H9 (cell line): ENCODE measurements at regions not wholly inside any gene's neighbourhood (a gene's known extent, or its start where the extent isn't known, plus 50 kb on each side); places are given as distances from the start of the nearest gene placed in this dataset.
A peak's percentile ranks its signal among the peaks of the same experiment; 100 is the strongest.

Source experiments
- DNase-seq: peaks from one replicate; pipeline ENCODE4 v3.0.0-alpha.2; 2017
- H2AFZ ChIP-seq: one replicate; pipeline ENCODE4 v1.6.1; 2013; ENCODE audit warnings: mild to moderate bottlenecking, low read length, control low read depth, moderate library complexity
- H2AK5ac ChIP-seq: 2 replicates; pipeline ENCODE4 v1.6.1; 2013; ENCODE audit warnings: low read length, control low read depth, mixed read lengths; ENCODE audit not compliant: insufficient read length
- H2BK120ac ChIP-seq: one replicate; pipeline ENCODE4 v1.6.1; 2013; ENCODE audit warnings: low read depth, mild to moderate bottlenecking, low read length, control low read depth, inconsistent platforms; ENCODE audit not compliant: poor library complexity, severe bottlenecking
- H2BK12ac ChIP-seq: 2 replicates; pipeline ENCODE4 v1.6.1; 2013; ENCODE audit warnings: low read length, control low read depth, mixed read lengths, low read depth; ENCODE audit not compliant: insufficient read length
- H2BK15ac ChIP-seq: 2 replicates; pipeline ENCODE4 v1.6.1; 2013; ENCODE audit warnings: low read depth, low read length, control low read depth
- H2BK20ac ChIP-seq: one replicate; pipeline ENCODE4 v1.6.1; 2013; ENCODE audit warnings: low read depth, mild to moderate bottlenecking, low read length, control low read depth, inconsistent platforms; ENCODE audit not compliant: poor library complexity, severe bottlenecking
- H2BK5ac ChIP-seq: 2 replicates; pipeline ENCODE4 v1.6.1; 2013; ENCODE audit warnings: low read length, control low read depth, mixed read lengths; ENCODE audit not compliant: insufficient read length
- H3K14ac ChIP-seq: 2 replicates; pipeline ENCODE4 v1.6.1; 2013; ENCODE audit warnings: low read length, control low read depth; ENCODE audit not compliant: insufficient read depth
- H3K18ac ChIP-seq: 2 replicates; pipeline ENCODE4 v1.6.1; 2013; ENCODE audit warnings: low read depth, mild to moderate bottlenecking, mixed read lengths, low read length, control low read depth; ENCODE audit not compliant: insufficient read length
- H3K23ac ChIP-seq: 2 replicates; pipeline ENCODE4 v1.6.1; 2013; ENCODE audit warnings: low read length, control low read depth, mixed read lengths, low read depth; ENCODE audit not compliant: insufficient read length
- H3K23me2 ChIP-seq: 2 replicates; pipeline ENCODE4 v1.6.1; 2013; ENCODE audit warnings: low read depth, mild to moderate bottlenecking, mixed read lengths, low read length, control low read depth; ENCODE audit not compliant: insufficient read length, poor library complexity, severe bottlenecking
- H3K27ac ChIP-seq: 2 replicates; pipeline ENCODE4 v1.5.1; 2013; ENCODE audit warnings: low read length, control low read depth, mixed read lengths, low read depth; ENCODE audit not compliant: insufficient read length
- H3K27me3 ChIP-seq: 2 replicates; pipeline ENCODE4 v1.6.1; 2013; ENCODE audit warnings: low read length, control low read depth, inconsistent platforms; ENCODE audit not compliant: insufficient read depth
- H3K4ac ChIP-seq: 2 replicates; pipeline ENCODE4 v1.6.1; 2013; ENCODE audit warnings: low read depth, mild to moderate bottlenecking, control low read depth, inconsistent platforms, low read length, moderate library complexity
- H3K4me1 ChIP-seq: 2 replicates; pipeline ENCODE4 v1.6.1; 2013; ENCODE audit warnings: low read length, control low read depth, inconsistent platforms; ENCODE audit not compliant: insufficient read depth
- H3K4me2 ChIP-seq: 2 replicates; pipeline ENCODE4 v1.6.1; 2013; ENCODE audit warnings: low read length, control low read depth, mixed read lengths; ENCODE audit not compliant: insufficient read length, insufficient read depth
- H3K56ac ChIP-seq: 2 replicates; pipeline ENCODE4 v1.6.1; 2013; ENCODE audit warnings: low read depth, mild to moderate bottlenecking, mixed read lengths, low read length, control low read depth; ENCODE audit not compliant: insufficient read length
- H3K79me1 ChIP-seq: 2 replicates; pipeline ENCODE4 v1.6.1; 2013; ENCODE audit warnings: low read depth, mild to moderate bottlenecking, moderate library complexity, low read length, control low read depth, inconsistent platforms; ENCODE audit not compliant: insufficient read depth, poor library complexity, severe bottlenecking
- H3K79me2 ChIP-seq: 2 replicates; pipeline ENCODE4 v1.6.1; 2013; ENCODE audit warnings: low read length, control low read depth, inconsistent platforms; ENCODE audit not compliant: insufficient read depth
- H3K9ac ChIP-seq: 2 replicates; pipeline ENCODE4 v1.6.1; 2013; ENCODE audit warnings: low read length, control low read depth, mixed read lengths; ENCODE audit not compliant: insufficient read length; ENCODE audit errors: extremely low read depth
- H3K9me3 ChIP-seq: one replicate; pipeline ENCODE4 v1.6.1; 2013; ENCODE audit warnings: low read depth, low read length, inconsistent platforms; ENCODE audit not compliant: control insufficient read depth
- H3T11ph ChIP-seq: one replicate; pipeline ENCODE4 v1.6.1; 2013; ENCODE audit warnings: mild to moderate bottlenecking, low read length, control low read depth, inconsistent platforms
- H4K20me1 ChIP-seq: one replicate; pipeline ENCODE4 v1.6.1; 2013; ENCODE audit not compliant: control insufficient read depth, insufficient read length, insufficient read depth
- H4K5ac ChIP-seq: 2 replicates; pipeline ENCODE4 v1.6.1; 2013; ENCODE audit warnings: low read depth, mild to moderate bottlenecking, mixed read lengths, low read length, control low read depth; ENCODE audit not compliant: insufficient read length
- H4K8ac ChIP-seq: replicated peaks from 2 replicates; pipeline ENCODE4 v1.6.1; 2013; ENCODE audit warnings: low read length, control low read depth, mixed read lengths, low read depth; ENCODE audit not compliant: insufficient read length
- H4K91ac ChIP-seq: 2 replicates; pipeline ENCODE4 v1.6.1; 2013; ENCODE audit warnings: low read depth, mild to moderate bottlenecking, moderate library complexity, mixed read lengths, low read length, control low read depth; ENCODE audit not compliant: insufficient read length
- H3K27ac Mint-ChIP-seq, 3 experiments: 2 replicates in 2 of 3; 3 replicates in 1 of 3; pipeline ENCODE4 v1.8.0; 2020 to 2021; ENCODE audit warnings: mixed read lengths in 3 of 3, mild to moderate bottlenecking in 1 of 3, moderate library complexity in 1 of 3
- H3K27me3 Mint-ChIP-seq: 2 replicates; pipeline ENCODE4 v1.8.0; 2021; ENCODE audit warnings: low read depth, mild to moderate bottlenecking, moderate library complexity, mixed read lengths
- H3K36me3 Mint-ChIP-seq, 3 experiments: 2 replicates in 2 of 3; 3 replicates in 1 of 3; pipeline ENCODE4 v1.8.0; 2020 to 2021; ENCODE audit warnings: low read depth in 3 of 3, mixed read lengths in 3 of 3; ENCODE audit not compliant: insufficient read depth in 1 of 3
- H3K4me1 Mint-ChIP-seq, 2 experiments: 2 replicates each; pipeline ENCODE4 v1.8.0; 2020; ENCODE audit warnings: mixed read lengths in 2 of 2
- H3K4me3 Mint-ChIP-seq, 2 experiments: 2 replicates in 1 of 2; 3 replicates in 1 of 2; pipeline ENCODE4 v1.8.0; 2020 to 2021; ENCODE audit warnings: mild to moderate bottlenecking in 2 of 2, mixed read lengths in 2 of 2, moderate library complexity in 1 of 2
- H3K9me3 Mint-ChIP-seq, 2 experiments: 2 replicates in 1 of 2; 3 replicates in 1 of 2; pipeline ENCODE4 v1.8.0; 2020; ENCODE audit warnings: mild to moderate bottlenecking in 2 of 2, mixed read lengths in 2 of 2, moderate library complexity in 1 of 2
- WGBS: extraction: QIAGEN DNeasy Blood & Tissue Kit; methylation state at CpG from one replicate; pipeline ENCODE4 v1.1.7; 2013; ENCODE audit warnings: missing lambda C conversion rate, low lambda C conversion rate, mixed read lengths; ENCODE audit not compliant: insufficient read length; ENCODE audit errors: extremely low coverage; 5-methylcytosine and 5-hydroxymethylcytosine counted together
- TF ChIP-seq, protein P1 (sequence below): fragments of 200-600 bp; sonication (generic); conservative IDR thresholded peaks from 3 replicates; pipeline ENCODE4 v1.8.0; 2021; ENCODE audit warnings: antibody characterized with exemption, mild to moderate bottlenecking

DNA sequence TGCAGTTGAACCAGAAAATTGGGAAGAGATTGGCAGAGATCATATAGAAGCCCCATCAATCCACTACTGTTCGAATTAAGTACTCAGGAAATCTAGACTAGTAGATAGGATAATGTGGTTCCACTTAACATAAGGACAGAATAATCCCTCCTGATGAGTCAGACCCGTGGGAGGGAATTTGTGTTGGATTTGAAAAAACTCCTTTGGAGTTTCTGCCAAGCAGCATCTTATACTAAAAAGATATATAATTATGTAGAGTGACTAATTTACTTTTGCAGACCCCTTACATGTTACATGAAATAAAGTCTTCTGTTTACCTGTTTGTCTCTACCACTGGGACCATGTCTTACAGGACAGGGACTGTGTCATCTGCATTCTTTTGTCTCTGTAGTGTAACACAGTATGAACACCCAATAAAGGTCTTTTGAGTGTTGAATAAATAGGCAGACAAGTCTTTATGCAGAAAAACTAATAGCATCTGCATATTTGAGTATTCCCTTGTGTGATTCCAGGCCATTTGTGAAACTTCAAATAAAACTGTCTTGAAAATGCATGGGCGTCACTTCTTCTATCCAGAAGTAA is 122.6 kb upstream of the DNAJC10 start:
- H4K20me1 ChIP-seq: no peaks in the 10 kb centered on the region
- H3K4me1 ChIP-seq: peaks cover 8% of the 10 kb centered on the region; the same call in 1 of the 2 replicates
- no peak overlapping the region for H4K5ac ChIP-seq
- H3K23ac ChIP-seq: no peak overlapping the region
- no peak overlapping the region for H3K4me2 ChIP-seq
- H2BK120ac ChIP-seq: no peak overlapping the region
- H3K9me3 Mint-ChIP-seq: no peaks in the 10 kb centered on the region; a peak in 1 of 5 replicates
- H3K4me1 Mint-ChIP-seq: peaks cover 44 to 48% of the 10 kb centered on the region in 2 experiments
- no peak overlapping the region for H2BK12ac ChIP-seq
- H3T11ph ChIP-seq: no peak overlapping the region
- H2BK15ac ChIP-seq: no peak overlapping the region
- no peaks in the 10 kb centered on the region for H3K79me1 ChIP-seq
- no peak overlapping the region for H3K4ac ChIP-seq
- no peaks in the 10 kb centered on the region for H3K23me2 ChIP-seq
- H3K4me3 Mint-ChIP-seq: no peak overlapping the region
- H3K27ac Mint-ChIP-seq: peak overlapping the region in 2 of 3 experiments; percentile 0 to 22; a peak in 2 of 7 replicates
- H3K36me3 Mint-ChIP-seq: no peaks in the 10 kb centered on the region
- no peak overlapping the region for H4K8ac ChIP-seq
- no peak for DNase-seq
- H2BK20ac ChIP-seq: no peak overlapping the region
- H3K27me3 ChIP-seq: no peaks in the 10 kb centered on the region
- no peaks in the 10 kb centered on the region for H3K79me2 ChIP-seq
- no peaks in the 10 kb centered on the region for H3K27me3 Mint-ChIP-seq
- no peak overlapping the region for H3K27ac ChIP-seq
- H3K18ac ChIP-seq: no peak overlapping the region
- H3K14ac ChIP-seq: no peak overlapping the region
- no peaks in the 10 kb centered on the region for H3K9me3 ChIP-seq
- no peak overlapping the region for H3K56ac ChIP-seq
- TF ChIP-seq, protein P1, sequence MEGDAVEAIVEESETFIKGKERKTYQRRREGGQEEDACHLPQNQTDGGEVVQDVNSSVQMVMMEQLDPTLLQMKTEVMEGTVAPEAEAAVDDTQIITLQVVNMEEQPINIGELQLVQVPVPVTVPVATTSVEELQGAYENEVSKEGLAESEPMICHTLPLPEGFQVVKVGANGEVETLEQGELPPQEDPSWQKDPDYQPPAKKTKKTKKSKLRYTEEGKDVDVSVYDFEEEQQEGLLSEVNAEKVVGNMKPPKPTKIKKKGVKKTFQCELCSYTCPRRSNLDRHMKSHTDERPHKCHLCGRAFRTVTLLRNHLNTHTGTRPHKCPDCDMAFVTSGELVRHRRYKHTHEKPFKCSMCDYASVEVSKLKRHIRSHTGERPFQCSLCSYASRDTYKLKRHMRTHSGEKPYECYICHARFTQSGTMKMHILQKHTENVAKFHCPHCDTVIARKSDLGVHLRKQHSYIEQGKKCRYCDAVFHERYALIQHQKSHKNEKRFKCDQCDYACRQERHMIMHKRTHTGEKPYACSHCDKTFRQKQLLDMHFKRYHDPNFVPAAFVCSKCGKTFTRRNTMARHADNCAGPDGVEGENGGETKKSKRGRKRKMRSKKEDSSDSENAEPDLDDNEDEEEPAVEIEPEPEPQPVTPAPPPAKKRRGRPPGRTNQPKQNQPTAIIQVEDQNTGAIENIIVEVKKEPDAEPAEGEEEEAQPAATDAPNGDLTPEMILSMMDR: no peak
- H2BK5ac ChIP-seq: no peak overlapping the region
- no peak overlapping the region for H2AFZ ChIP-seq
- no CpG with 5 or more reads among the region's 3 CpGs for WGBS
- no peak overlapping the region for H4K91ac ChIP-seq
- H2AK5ac ChIP-seq: no peak overlapping the region
- no peak overlapping the region for H3K9ac ChIP-seq
